ENCODE measurements at regions not wholly inside any gene's neighbourhood (a gene's known extent, or its start where the extent isn't known, plus 50 kb on each side); places are given as distances from the start of the nearest gene placed in this dataset.
"Not testable (repeated sequence)": the region's sequence is repeated elsewhere in the genome, so short reads cannot be mapped to it uniquely, and the experiment has no call there.

- not testable (repeated sequence) for DNase-seq
Measured at GRCh38 chr12:33017029-33017428, 120.5 kb upstream of the PKP2 start.

- no peak for DNase-seq
Measured at GRCh38 chr12:33012226-33012625, 115.6 kb upstream of the PKP2 start.

GRCh38 chr12:33006106-33006505 lies 109.5 kb upstream of the PKP2 start:
- no peak for DNase-seq

GRCh38 chr12:33000016-33000415 lies 103.4 kb upstream of the PKP2 start:
- DNase-seq, result no peak

GRCh38 chr12:32997471-32997870 lies 100.9 kb upstream of the PKP2 start:
- DNase-seq, result no peak

- DNase-seq, result no peak
Measured at GRCh38 chr12:32995623-32996022, 99.0 kb upstream of the PKP2 start.

GRCh38 chr12:32993404-32993803 lies 96.8 kb upstream of the PKP2 start:
- no peak for DNase-seq

GRCh38 chr12:32989705-32990104 lies 93.1 kb upstream of the PKP2 start:
- DNase-seq, result no peak

GRCh38 chr12:32988982-32989381 lies 92.4 kb upstream of the PKP2 start:
- no peak for DNase-seq

- no peak for DNase-seq
Measured at GRCh38 chr12:32987512-32987911, 90.9 kb upstream of the PKP2 start.

- DNase-seq, result peak; percentile 78
Measured at GRCh38 chr12:32983968-32984367, 87.4 kb upstream of the PKP2 start.

GRCh38 chr12:32983332-32983731 lies 86.8 kb upstream of the PKP2 start:
- no peak for DNase-seq

- DNase-seq, result no peak
Measured at GRCh38 chr12:32981139-32981538, 84.6 kb upstream of the PKP2 start.

GRCh38 chr12:32975122-32975521 lies 78.5 kb upstream of the PKP2 start:
- no peak for DNase-seq

- no peak for DNase-seq
Measured at GRCh38 chr12:32970465-32971110, 74.0 kb upstream of the PKP2 start.

GRCh38 chr12:32964981-32965585 lies 68.5 kb upstream of the PKP2 start:
- DNase-seq, result no peak

GRCh38 chr12:32956418-32956817 lies 59.8 kb upstream of the PKP2 start:
- DNase-seq, result not testable (repeated sequence)

GRCh38 chr12:32952681-32953080 lies 56.1 kb upstream of the PKP2 start:
- no peak for DNase-seq

GRCh38 chr12:32949815-32950214 lies 53.2 kb upstream of the PKP2 start:
- DNase-seq, result no peak

GRCh38 chr12:32947206-32948067 lies 50.9 kb upstream of the PKP2 start:
- DNase-seq, result peak; percentile 37

- no peak for DNase-seq
Measured at GRCh38 chr12:32946504-32947131, 50.0 kb upstream of the PKP2 start.
